Liver (tissue), 3 donors: ENCODE measurements at regions not wholly inside any gene's neighbourhood (a gene's known extent, or its start where the extent isn't known, plus 50 kb on each side); places are given as distances from the start of the nearest gene placed in this dataset.

Experiments
- FOXA1 ChIP-seq: IDR thresholded peaks from 2 replicates; pipeline ENCODE4 v1.6.1; 2016; ENCODE audit warnings: antibody characterized with exemption
- HNF4A ChIP-seq, 2 donors: conservative IDR thresholded peaks; 2 replicates each; pipeline ENCODE4 v1.6.1; 2016; ENCODE audit warnings: antibody characterized with exemption in 2 of 2, mild to moderate bottlenecking in 2 of 2
- JUND ChIP-seq, 2 donors: IDR thresholded peaks; 2 replicates each; pipeline ENCODE4 v1.6.1; 2016; ENCODE audit warnings: antibody characterized with exemption in 2 of 2
- NR2F2 ChIP-seq: IDR thresholded peaks from 2 replicates; pipeline ENCODE4 v1.6.1; 2016; ENCODE audit warnings: antibody characterized with exemption
- RAD21 ChIP-seq, 2 donors: IDR thresholded peaks; 2 replicates each; pipeline ENCODE4 v1.6.1; 2016; ENCODE audit warnings: antibody characterized with exemption in 2 of 2, mild to moderate bottlenecking in 2 of 2
- SP1 ChIP-seq: IDR thresholded peaks from 2 replicates; pipeline ENCODE4 v1.6.1; 2018; ENCODE audit warnings: antibody characterized with exemption, mild to moderate bottlenecking
- TAF1 ChIP-seq: conservative IDR thresholded peaks from 2 replicates; pipeline ENCODE4 v1.6.1; 2016; ENCODE audit warnings: antibody characterized with exemption, mild to moderate bottlenecking
- YY1 ChIP-seq: IDR thresholded peaks from 2 replicates; pipeline ENCODE4 v1.6.1; 2016; ENCODE audit warnings: antibody characterized with exemption, mild to moderate bottlenecking
- TF ChIP-seq, protein P1 (sequence below): IDR thresholded peaks from 2 replicates; pipeline ENCODE4 v1.6.1; 2016; ENCODE audit warnings: antibody characterized with exemption
- TF ChIP-seq, protein P2 (sequence below): IDR thresholded peaks from 2 replicates; pipeline ENCODE4 v1.6.1; 2016; ENCODE audit warnings: antibody characterized with exemption, mild to moderate bottlenecking
- TF ChIP-seq, protein P3 (sequence below): fragments of 150-350 bp; IDR thresholded peaks from 2 replicates; pipeline ENCODE4 v1.5.1; 2017; ENCODE audit warnings: improper control_type of control experiment, low read depth, low read length; ENCODE audit not compliant: missing input control
- TF ChIP-seq, protein P4 (sequence below): IDR thresholded peaks from 2 replicates; pipeline ENCODE4 v1.6.1; 2016; ENCODE audit warnings: antibody characterized with exemption
- donor health status: healthy.
- donor health status: healthy.

DNA sequence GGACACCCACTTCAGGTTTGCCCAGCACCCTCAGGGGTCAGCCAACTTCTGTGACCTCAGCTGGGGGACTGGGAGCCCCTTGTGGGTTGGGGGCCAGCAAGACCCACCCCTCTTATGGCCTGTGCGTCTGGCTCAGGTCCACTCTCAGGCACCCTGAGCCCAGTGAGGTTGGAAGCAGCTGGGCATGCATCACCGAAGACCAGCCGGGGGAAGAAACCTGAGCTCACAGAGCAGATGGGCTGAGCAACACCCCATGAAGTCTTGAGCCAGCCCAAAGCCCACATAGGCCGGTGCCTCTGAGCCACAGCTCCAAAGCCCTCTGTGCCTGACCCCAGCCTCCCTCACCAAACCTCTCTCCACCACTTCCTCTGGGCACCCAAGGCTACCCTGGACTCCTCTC is 166.7 kb downstream of the RBFOX3 start:
- TF ChIP-seq, protein P1, sequence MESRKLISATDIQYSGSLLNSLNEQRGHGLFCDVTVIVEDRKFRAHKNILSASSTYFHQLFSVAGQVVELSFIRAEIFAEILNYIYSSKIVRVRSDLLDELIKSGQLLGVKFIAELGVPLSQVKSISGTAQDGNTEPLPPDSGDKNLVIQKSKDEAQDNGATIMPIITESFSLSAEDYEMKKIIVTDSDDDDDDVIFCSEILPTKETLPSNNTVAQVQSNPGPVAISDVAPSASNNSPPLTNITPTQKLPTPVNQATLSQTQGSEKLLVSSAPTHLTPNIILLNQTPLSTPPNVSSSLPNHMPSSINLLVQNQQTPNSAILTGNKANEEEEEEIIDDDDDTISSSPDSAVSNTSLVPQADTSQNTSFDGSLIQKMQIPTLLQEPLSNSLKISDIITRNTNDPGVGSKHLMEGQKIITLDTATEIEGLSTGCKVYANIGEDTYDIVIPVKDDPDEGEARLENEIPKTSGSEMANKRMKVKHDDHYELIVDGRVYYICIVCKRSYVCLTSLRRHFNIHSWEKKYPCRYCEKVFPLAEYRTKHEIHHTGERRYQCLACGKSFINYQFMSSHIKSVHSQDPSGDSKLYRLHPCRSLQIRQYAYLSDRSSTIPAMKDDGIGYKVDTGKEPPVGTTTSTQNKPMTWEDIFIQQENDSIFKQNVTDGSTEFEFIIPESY: no peak
- TF ChIP-seq JUND (IDR thresholded peaks at IDR 0.05) (no peak), NR2F2 (no peak), HNF4A (conservative IDR thresholded peaks at IDR 0.05) (no peak), YY1 (no peak), TAF1 (no peak), RAD21 (IDR thresholded peaks at IDR 0.05) (no peak), FOXA1 (no peak), SP1 (no peak)
- TF ChIP-seq, protein P2, sequence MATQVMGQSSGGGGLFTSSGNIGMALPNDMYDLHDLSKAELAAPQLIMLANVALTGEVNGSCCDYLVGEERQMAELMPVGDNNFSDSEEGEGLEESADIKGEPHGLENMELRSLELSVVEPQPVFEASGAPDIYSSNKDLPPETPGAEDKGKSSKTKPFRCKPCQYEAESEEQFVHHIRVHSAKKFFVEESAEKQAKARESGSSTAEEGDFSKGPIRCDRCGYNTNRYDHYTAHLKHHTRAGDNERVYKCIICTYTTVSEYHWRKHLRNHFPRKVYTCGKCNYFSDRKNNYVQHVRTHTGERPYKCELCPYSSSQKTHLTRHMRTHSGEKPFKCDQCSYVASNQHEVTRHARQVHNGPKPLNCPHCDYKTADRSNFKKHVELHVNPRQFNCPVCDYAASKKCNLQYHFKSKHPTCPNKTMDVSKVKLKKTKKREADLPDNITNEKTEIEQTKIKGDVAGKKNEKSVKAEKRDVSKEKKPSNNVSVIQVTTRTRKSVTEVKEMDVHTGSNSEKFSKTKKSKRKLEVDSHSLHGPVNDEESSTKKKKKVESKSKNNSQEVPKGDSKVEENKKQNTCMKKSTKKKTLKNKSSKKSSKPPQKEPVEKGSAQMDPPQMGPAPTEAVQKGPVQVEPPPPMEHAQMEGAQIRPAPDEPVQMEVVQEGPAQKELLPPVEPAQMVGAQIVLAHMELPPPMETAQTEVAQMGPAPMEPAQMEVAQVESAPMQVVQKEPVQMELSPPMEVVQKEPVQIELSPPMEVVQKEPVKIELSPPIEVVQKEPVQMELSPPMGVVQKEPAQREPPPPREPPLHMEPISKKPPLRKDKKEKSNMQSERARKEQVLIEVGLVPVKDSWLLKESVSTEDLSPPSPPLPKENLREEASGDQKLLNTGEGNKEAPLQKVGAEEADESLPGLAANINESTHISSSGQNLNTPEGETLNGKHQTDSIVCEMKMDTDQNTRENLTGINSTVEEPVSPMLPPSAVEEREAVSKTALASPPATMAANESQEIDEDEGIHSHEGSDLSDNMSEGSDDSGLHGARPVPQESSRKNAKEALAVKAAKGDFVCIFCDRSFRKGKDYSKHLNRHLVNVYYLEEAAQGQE: no peak
- TF ChIP-seq, protein P3, sequence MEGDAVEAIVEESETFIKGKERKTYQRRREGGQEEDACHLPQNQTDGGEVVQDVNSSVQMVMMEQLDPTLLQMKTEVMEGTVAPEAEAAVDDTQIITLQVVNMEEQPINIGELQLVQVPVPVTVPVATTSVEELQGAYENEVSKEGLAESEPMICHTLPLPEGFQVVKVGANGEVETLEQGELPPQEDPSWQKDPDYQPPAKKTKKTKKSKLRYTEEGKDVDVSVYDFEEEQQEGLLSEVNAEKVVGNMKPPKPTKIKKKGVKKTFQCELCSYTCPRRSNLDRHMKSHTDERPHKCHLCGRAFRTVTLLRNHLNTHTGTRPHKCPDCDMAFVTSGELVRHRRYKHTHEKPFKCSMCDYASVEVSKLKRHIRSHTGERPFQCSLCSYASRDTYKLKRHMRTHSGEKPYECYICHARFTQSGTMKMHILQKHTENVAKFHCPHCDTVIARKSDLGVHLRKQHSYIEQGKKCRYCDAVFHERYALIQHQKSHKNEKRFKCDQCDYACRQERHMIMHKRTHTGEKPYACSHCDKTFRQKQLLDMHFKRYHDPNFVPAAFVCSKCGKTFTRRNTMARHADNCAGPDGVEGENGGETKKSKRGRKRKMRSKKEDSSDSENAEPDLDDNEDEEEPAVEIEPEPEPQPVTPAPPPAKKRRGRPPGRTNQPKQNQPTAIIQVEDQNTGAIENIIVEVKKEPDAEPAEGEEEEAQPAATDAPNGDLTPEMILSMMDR: no peak
- TF ChIP-seq, protein P4, sequence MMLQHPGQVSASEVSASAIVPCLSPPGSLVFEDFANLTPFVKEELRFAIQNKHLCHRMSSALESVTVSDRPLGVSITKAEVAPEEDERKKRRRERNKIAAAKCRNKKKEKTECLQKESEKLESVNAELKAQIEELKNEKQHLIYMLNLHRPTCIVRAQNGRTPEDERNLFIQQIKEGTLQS: no peak
